IPS DF 19.7 (cell line): ENCODE measurements at regions not wholly inside any gene's neighbourhood (a gene's known extent, or its start where the extent isn't known, plus 50 kb on each side); places are given as distances from the start of the nearest gene placed in this dataset.

Source experiments
- DNase-seq: peaks from one replicate; pipeline ENCODE4 v3.0.0-alpha.2; 2013; ENCODE audit warnings: low read depth, low spot score

- no peak for DNase-seq
Observed at GRCh38 chr10:58996866-58997265, 179.6 kb upstream of the PHYHIPL start.

DNA sequence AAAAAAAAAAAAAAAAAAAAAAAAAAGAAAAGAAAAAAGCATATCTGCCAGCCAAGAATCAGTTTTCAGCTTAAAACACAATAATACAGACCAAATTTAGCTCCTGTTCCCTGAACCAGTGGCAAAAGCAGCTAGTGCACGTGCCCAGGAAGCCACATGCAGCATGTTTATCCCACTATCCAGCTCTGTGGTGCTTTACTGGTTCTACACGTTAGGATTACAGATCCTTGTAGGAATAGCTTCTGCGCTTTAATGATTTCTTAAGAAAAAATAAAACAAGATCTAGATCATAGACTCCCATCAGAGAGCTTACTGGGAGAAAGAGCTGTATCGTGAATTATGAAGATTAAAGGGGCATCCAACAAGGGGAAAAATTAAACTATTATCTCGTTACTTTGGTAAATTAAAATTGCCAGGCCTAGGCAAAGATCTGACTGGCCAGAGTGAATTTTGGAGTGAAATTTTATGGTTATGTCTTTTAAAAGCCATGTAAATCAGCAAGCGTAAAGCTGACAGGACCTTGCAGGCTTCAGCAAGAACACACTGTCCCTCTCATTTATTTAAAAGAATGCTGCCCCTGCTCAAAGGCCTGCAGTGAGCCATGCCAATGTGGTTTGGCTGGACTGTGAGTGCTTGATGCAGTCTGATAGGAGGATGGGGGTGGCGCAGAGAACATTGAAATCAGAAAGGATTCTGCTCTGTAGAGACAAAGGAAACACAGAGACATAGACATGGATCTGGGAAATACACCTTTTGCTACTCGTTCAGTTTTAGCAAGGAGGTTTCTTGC is 177.3 kb upstream of the PHYHIPL start:
- no peak for DNase-seq

DNA sequence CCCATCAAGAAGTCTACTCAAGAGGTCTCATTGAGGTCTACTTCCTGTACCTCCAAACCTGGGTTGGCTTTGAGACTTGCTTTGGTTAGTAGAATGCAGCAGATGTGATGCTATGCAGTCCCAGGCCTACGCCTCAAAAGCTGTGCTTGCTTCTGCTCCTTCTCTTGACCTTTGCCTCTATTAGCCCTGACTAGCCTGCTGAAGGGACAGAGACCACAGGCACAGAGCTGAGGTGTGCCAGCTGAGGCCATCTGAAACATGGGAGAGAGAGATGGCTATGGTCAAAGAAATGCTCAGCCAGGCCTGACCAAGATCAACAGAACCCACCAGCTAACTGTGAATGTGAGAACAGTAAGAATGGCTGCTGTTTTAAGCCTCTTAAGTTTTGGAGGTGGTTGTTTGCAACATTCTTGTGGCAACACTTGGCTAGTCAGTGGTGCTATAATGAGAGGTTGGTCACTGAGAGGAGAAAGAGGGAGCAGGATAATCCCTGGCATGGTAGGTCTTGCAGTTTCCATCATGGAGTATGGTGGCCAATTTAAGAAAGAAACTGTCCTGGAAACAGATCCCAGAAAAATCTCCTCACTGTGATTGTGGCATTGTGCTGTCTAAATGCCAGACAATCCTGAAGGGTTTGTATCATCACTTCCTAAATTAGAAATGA is 176.1 kb upstream of the PHYHIPL start:
- no peak for DNase-seq

DNA sequence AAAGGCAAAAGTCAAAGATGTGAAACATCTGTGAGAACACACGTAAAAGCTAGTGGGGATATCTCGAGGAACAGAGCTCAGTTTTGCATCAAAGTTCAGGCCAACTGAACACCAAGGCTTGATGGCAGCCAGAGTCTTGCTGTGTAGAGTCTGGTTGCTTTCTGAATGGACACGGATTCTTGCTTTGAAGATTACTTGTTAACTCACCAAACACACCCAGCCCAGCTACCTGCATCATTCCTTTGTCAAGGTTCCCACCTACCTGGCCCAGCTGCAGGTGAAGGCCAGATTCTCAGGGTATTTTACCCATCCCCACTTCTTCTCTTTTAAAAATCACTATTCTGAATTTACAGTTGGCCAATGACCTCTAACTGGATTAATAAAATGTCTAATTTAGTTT is 174.4 kb upstream of the PHYHIPL start:
- DNase-seq, result no peak

DNA sequence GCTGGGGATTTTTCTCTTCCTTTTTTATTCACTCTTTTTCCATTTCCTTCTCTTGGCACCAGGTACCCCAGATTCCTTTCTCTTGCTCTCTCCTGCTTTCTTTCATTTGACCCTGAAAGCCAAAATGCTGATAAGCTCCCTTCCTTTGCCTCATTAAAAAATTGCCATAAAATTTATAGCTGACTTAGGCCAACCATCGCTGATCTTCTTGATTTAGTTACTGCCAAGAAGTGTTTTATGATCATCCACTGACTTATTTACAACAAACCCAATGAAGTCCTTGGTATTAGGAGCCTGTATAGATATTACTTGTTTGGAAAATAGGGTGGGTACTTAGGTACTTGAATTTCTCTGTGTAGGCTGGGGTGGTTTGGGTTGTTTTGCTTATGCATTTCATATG is 173.2 kb upstream of the PHYHIPL start:
- no peak for DNase-seq

GRCh38 chr10:59004392-59004791 is 172.1 kb upstream of the PHYHIPL start:
- no peak for DNase-seq

DNA sequence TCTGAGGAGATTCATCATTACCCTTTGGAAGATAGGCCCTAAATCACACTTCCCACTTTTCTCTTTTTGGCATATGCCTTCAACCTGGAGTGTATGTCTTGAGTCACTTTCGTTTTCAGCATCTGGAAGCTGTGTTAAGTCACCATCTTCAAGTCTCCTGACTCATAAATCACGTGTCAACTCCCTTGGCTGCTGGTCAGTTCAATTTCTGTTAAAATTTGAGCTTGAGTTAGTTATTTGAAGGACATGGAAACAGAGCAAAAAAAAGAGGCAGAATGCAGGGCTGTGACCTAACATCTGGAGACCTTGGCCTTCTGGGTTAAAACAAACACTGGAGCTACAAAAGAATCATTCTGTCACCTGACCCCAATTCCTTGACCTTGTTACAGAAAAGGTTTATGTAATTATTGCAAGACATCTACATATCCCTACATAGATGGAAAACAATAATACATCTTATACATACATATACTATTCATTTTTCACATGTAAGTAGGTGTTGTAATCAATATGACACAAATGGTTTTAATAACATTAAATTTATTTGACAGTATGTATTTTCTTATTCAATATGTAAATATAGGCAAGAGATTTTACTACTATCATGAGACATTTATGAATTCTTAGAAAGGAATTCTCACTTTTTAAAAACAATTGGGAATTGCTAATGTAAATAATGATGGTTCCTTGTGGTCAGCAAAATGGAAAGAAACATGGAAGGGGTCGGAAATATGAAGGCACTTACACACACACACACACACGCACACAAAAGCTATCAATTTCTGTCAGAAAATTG is 169.7 kb upstream of the PHYHIPL start:
- no peak for DNase-seq

GRCh38 chr10:59007307-59008025 is 169.0 kb upstream of the PHYHIPL start:
- DNase-seq, result no peak

DNA sequence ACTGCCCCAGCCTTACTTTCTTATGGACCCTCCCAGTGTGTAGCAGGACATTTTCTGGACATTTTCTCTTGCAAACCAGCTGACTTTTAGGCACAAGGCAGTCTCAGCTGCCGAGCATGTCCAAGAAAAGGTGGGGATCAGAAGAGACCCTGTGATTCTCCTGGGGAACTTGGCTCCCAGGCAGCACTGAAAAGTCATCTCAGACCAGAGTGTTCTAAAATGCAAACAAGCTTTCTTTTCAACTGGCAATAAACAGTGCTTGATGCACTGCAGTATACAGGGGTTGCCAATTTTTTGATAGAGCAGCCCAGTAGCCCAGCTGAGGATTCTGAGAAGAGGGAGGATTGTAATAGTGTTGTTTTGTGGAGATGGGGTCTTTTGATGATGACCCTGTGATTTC is 168.0 kb upstream of the PHYHIPL start:
- DNase-seq, result no peak

GRCh38 chr10:59011972-59012632 is 164.3 kb upstream of the PHYHIPL start:
- no peak for DNase-seq

DNA sequence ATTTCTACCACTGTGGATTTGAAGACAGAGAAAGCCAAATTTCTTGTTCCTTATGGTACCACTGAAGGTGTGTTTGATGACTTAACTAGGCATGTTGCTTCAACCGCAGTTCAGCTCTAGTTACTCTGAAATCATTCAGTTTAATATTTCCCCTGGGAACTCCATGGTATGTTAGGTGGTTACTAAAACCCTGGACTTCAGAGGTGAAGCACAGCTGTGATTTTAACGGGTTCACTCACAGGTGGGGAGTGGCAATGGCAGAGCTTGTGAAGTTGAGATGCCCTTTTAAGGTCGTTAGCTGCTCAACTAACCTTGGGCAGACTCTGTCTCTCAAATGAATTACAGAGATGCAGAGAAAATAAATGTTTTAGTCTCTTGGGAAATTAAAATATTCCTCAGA is 163.6 kb upstream of the PHYHIPL start:
- no peak for DNase-seq

DNA sequence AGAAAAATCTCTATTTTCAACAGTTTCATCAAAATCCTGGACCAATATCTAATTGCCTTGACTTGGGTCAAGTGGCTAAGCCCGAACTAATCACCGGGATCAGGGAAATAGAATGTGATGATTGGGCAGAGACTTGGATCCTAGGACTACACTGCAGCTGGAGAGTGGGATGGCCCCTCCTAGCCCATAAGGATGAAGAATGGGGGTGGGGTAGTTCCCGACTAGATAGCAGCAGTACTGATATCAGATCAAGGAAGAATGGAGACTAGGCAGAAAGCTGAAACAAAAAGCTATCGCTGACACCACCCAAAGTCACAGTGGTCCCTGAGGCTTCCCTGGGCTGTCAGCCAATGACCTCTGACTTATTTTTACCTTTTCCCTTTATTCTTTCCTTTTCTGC is 160.4 kb upstream of the PHYHIPL start:
- DNase-seq, result no peak

DNA sequence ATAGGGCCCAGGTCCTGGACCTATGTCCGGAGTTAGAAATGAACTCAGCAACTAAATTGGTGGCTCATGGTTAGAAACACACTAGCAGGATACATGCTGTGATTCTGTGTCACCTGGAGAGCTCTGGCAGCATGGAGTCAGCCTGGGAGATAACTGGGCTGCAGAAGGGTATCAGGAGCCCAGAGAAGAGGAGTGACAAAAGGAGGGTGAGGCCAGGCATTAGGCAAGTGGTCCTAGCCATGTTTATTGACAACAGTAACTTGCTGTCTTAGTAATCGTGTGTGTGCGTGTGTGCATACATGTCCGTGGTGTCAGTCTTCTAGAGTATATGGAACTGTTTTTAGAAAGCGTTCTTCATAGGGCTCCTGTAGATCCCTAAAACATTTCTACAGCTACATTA is 157.5 kb upstream of the PHYHIPL start:
- DNase-seq, result no peak

DNA sequence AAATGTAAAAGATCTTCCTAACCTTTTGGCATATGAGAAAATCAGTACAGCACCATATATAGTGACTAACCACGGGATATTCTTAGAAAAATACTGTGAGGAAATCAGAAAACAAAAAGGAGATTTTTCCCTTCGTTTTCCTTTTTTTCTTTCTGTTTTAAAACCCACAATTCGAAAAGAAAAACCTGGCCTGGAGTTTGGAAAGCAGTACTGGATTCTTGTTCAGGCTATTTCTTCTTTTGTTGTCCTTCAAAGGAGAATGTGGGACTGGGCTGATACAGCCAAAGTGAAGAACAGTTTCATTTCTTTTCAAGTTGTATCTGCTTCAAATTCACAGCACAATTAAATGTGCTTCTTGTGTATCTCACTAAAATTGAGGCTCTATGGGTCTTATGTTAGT is 156.8 kb upstream of the PHYHIPL start:
- no peak for DNase-seq

DNA sequence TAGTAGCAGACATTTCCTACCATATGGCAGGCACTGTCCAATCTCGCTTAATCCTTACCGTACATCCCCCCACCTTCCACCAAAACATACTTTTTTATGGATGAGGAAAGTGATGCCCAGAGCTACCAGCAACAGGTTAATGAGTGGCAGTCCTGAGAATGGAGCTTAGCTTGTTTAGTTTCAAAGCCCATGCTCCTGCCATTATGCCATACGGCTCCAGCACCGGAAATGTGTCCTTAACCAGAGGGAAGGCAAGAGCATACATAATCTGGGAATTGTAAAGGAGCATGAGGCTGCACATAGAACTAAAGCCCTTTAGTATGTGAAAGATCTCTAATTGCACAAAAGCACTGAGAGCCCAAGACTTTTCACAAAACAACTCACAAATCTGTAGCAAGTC is 155.9 kb upstream of the PHYHIPL start:
- DNase-seq, result no peak

DNA sequence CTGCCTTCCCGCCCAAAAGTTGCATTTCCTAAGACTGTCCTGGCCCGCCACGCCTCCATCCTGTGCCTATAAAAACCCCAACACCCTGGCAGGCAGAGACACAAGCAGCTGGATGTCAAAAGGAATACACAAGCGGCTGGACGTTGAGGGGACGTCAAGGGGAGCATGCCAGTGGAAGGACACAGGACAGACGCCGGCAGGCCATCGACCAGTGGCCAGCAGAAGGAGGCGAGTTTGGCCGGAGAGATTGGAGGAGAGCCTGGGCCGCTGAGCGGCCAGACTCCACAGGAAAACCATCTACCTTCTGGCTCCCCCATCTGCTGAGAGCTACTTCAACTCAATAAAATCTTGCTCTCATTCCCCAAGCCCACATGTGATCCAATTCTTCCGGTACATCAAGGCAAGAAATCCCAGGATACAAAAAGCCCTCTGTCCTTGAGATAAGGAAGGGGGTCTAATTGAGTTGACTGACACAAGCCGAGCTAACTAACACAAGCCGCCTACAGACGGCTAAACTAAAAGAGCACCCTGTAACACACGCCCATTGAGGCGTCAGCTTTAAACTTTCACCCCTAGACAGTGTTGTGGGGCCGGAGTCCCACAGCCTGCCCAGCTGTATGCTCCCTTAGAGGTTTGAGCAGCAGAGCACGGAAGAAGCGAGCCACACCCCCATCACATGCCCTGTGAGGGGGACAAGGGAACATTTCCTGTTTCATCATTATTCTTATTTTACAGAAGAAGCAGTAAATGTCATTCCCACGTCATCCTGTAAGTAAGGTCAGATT is 150.3 kb upstream of the PHYHIPL start:
- no peak for DNase-seq

- no peak for DNase-seq
Observed at GRCh38 chr10:59027975-59028655, 148.3 kb upstream of the PHYHIPL start.

- DNase-seq, result no peak
Observed at GRCh38 chr10:59033622-59034021, 142.8 kb upstream of the PHYHIPL start.

- DNase-seq, result no peak
Observed at GRCh38 chr10:59036311-59037017, 140.0 kb upstream of the PHYHIPL start.
